GM12892 (cell line): ENCODE measurements at regions not wholly inside any gene's neighbourhood (a gene's known extent, or its start where the extent isn't known, plus 50 kb on each side); places are given as distances from the start of the nearest gene placed in this dataset.

Experiments used
- POLR2A ChIP-seq: IDR thresholded peaks from 2 replicates; pipeline ENCODE4 v1.6.1; 2011; ENCODE audit warnings: low read depth, low read length, control low read depth
- POLR2AphosphoS5 ChIP-seq: IDR thresholded peaks from 2 replicates; pipeline ENCODE4 v1.6.1; 2011; ENCODE audit warnings: low read depth, low read length, control low read depth

GRCh38 chr12:13359636-13360035 lies 163.1 kb downstream of the EMP1 start:
- TF ChIP-seq POLR2AphosphoS5 (no peak), POLR2A (no peak)
